ENCODE measurements at regions not wholly inside any gene's neighbourhood (a gene's known extent, or its start where the extent isn't known, plus 50 kb on each side); places are given as distances from the start of the nearest gene placed in this dataset.

- no peak for ATAC-seq (ENCODE audit: low read depth)
- H3K27me3 ChIP-seq (replicated peaks in 1 of 4; ENCODE audit: control extremely low read depth in 1 of 4, control insufficient read depth in 3 of 4, insufficient read depth in 4 of 4, low read length in 3 of 4) = no peaks in the 10 kb centered on the region
- H3K4me1 Mint-ChIP-seq = no peaks in the 10 kb centered on the region
- no peak overlapping the region for H3K4me3 Mint-ChIP-seq
- H3K4me1 ChIP-seq (ENCODE audit: control insufficient read depth in 2 of 2, insufficient read depth in 2 of 2, low read length in 2 of 2) = no peaks in the 10 kb centered on the region
- ChIA-PET CTCF (no interaction called here), POLR2A (no interaction called here)
- H3K27me3 Mint-ChIP-seq = no peaks in the 10 kb centered on the region
- no peak overlapping the region for H3K27ac ChIP-seq (ENCODE audit: low read length in 2 of 2)
- no peaks in the 10 kb centered on the region for H3K36me3 ChIP-seq (replicated peaks in 1 of 2; ENCODE audit: control extremely low read depth in 1 of 2, control insufficient read depth in 1 of 2, extremely low read depth in 1 of 2, insufficient read depth in 2 of 2, low read length in 1 of 2)
- H3K9me3 ChIP-seq (ENCODE audit: control extremely low read depth in 1 of 3, control insufficient read depth in 2 of 3, insufficient read depth in 1 of 3, low read length in 2 of 3) = peaks cover 0 to 8% (median 0%) of the 10 kb centered on the region in 3 donors
- H3K4me3 ChIP-seq (ENCODE audit: control extremely low read depth in 1 of 5, extremely low read depth in 1 of 5, insufficient read depth in 1 of 5, low read depth in 2 of 5, low read length in 4 of 5) = no peak overlapping the region
- H3K9ac ChIP-seq (ENCODE audit: low read length) = no peak overlapping the region
- no peaks in the 10 kb centered on the region for H3K79me2 ChIP-seq (ENCODE audit: control insufficient read depth, insufficient read depth, low read length)
- H3K9me3 Mint-ChIP-seq (ENCODE audit: insufficient read depth) = no peaks in the 10 kb centered on the region
- no peak for DNase-seq
- WGBS (ENCODE audit: insufficient coverage) = 75% methylated on average over 1 of the region's 1 CpG
- no peak overlapping the region for H3K27ac Mint-ChIP-seq
- no peaks in the 10 kb centered on the region for H4K20me1 ChIP-seq (ENCODE audit: control insufficient read depth, insufficient read depth, low read length, poor library complexity, severe bottlenecking)
- intact Hi-C loops (cut with micrococcal nuclease) = no loop called here
- H2AFZ ChIP-seq (ENCODE audit: insufficient read depth, low read depth, low read length, poor library complexity, severe bottlenecking) = no peak overlapping the region
- no peak overlapping the region for H3K4me2 ChIP-seq (replicated peaks; ENCODE audit: low read depth, low read length, poor library complexity, severe bottlenecking)
- TF ChIP-seq, protein P1, sequence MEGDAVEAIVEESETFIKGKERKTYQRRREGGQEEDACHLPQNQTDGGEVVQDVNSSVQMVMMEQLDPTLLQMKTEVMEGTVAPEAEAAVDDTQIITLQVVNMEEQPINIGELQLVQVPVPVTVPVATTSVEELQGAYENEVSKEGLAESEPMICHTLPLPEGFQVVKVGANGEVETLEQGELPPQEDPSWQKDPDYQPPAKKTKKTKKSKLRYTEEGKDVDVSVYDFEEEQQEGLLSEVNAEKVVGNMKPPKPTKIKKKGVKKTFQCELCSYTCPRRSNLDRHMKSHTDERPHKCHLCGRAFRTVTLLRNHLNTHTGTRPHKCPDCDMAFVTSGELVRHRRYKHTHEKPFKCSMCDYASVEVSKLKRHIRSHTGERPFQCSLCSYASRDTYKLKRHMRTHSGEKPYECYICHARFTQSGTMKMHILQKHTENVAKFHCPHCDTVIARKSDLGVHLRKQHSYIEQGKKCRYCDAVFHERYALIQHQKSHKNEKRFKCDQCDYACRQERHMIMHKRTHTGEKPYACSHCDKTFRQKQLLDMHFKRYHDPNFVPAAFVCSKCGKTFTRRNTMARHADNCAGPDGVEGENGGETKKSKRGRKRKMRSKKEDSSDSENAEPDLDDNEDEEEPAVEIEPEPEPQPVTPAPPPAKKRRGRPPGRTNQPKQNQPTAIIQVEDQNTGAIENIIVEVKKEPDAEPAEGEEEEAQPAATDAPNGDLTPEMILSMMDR (IDR thresholded peaks at IDR 0.05) = no peak
- no peak for TF ChIP-seq EZH2 (IDR thresholded peaks at IDR 0.05; ENCODE audit: borderline replicate concordance, insufficient read depth, low read depth, low read length, poor library complexity, severe bottlenecking)
Observed at GRCh38 chr7:45975367-45975766, 54.3 kb upstream of the IGFBP3 start.

GRCh38 chr7:45974540-45975360, 53.7 kb upstream of the IGFBP3 start:
- no peak overlapping the region for H3K9ac ChIP-seq (ENCODE audit: low read length)
- H3K27ac ChIP-seq (ENCODE audit: low read length in 2 of 2) = no peak overlapping the region
- intact Hi-C loops (cut with micrococcal nuclease) = no loop called here
- H3K4me2 ChIP-seq (replicated peaks; ENCODE audit: low read depth, low read length, poor library complexity, severe bottlenecking) = no peak overlapping the region
- ChIA-PET CTCF (no interaction called here), POLR2A (no interaction called here)
- H3K27me3 ChIP-seq (replicated peaks in 1 of 4; ENCODE audit: control extremely low read depth in 1 of 4, control insufficient read depth in 3 of 4, insufficient read depth in 4 of 4, low read length in 3 of 4) = no peaks in the 10 kb centered on the region
- WGBS (ENCODE audit: insufficient coverage) = 86% methylated on average over 11 of the region's 12 CpGs
- no peak for TF ChIP-seq EZH2 (IDR thresholded peaks at IDR 0.05; ENCODE audit: borderline replicate concordance, insufficient read depth, low read depth, low read length, poor library complexity, severe bottlenecking)
- TF ChIP-seq, protein P1 (IDR thresholded peaks at IDR 0.05) = no peak
- no peaks in the 10 kb centered on the region for H4K20me1 ChIP-seq (ENCODE audit: control insufficient read depth, insufficient read depth, low read length, poor library complexity, severe bottlenecking)
- H3K36me3 ChIP-seq (replicated peaks in 1 of 2; ENCODE audit: control extremely low read depth in 1 of 2, control insufficient read depth in 1 of 2, extremely low read depth in 1 of 2, insufficient read depth in 2 of 2, low read length in 1 of 2) = no peaks in the 10 kb centered on the region
- Mint-ChIP-seq H3K4me3 (no peak overlapping the region), H3K4me1 (no peaks in the 10 kb centered on the region), H3K27ac (no peak overlapping the region), H3K9me3 (ENCODE audit: insufficient read depth) (no peaks in the 10 kb centered on the region), H3K27me3 (no peaks in the 10 kb centered on the region)
- H3K4me3 ChIP-seq (ENCODE audit: control extremely low read depth in 1 of 5, extremely low read depth in 1 of 5, insufficient read depth in 1 of 5, low read depth in 2 of 5, low read length in 4 of 5) = no peak overlapping the region
- no peak overlapping the region for H2AFZ ChIP-seq (ENCODE audit: insufficient read depth, low read depth, low read length, poor library complexity, severe bottlenecking)
- DNase-seq (no peak), ATAC-seq (ENCODE audit: low read depth) (no peak)
- H3K9me3 ChIP-seq (ENCODE audit: control extremely low read depth in 1 of 3, control insufficient read depth in 2 of 3, insufficient read depth in 1 of 3, low read length in 2 of 3) = peaks cover 0 to 5% (median 0%) of the 10 kb centered on the region in 3 donors
- H3K79me2 ChIP-seq (ENCODE audit: control insufficient read depth, insufficient read depth, low read length) = no peaks in the 10 kb centered on the region
- no peaks in the 10 kb centered on the region for H3K4me1 ChIP-seq (ENCODE audit: control insufficient read depth in 2 of 2, insufficient read depth in 2 of 2, low read length in 2 of 2)
